HG03280 (cell line): ENCODE measurements at regions not wholly inside any gene's neighbourhood (a gene's known extent, or its start where the extent isn't known, plus 50 kb on each side); places are given as distances from the start of the nearest gene placed in this dataset.

Experiments used
- ATAC-seq: cut with Tn5 transposase; IDR thresholded peaks from one replicate; pipeline ENCODE4 v1.9.1; 2021; ENCODE audit warnings: mild to moderate bottlenecking, moderate library complexity; ENCODE audit not compliant: unreplicated experiment

GRCh38 chr1:81032973-81033425 lies 767.7 kb upstream of the ADGRL2 start:
- ATAC-seq = no peak

GRCh38 chr1:81032374-81032773 lies 768.4 kb upstream of the ADGRL2 start:
- ATAC-seq = no peak

GRCh38 chr1:81030441-81030840 lies 770.3 kb upstream of the ADGRL2 start:
- no peak for ATAC-seq

- no peak for ATAC-seq
These were observed 771.5 kb upstream of the ADGRL2 start for GRCh38 chr1:81029266-81029665.

- no peak for ATAC-seq
These were observed 777.5 kb upstream of the ADGRL2 start for GRCh38 chr1:81023187-81023724.

- no peak for ATAC-seq
These were observed 779.6 kb upstream of the ADGRL2 start for GRCh38 chr1:81021134-81021533.

- no peak for ATAC-seq
These were observed 780.2 kb upstream of the ADGRL2 start for GRCh38 chr1:81020506-81020905.

- no peak for ATAC-seq
These were observed 790.6 kb upstream of the ADGRL2 start for GRCh38 chr1:81010126-81010525.

GRCh38 chr1:81008293-81008692 lies 792.4 kb upstream of the ADGRL2 start:
- ATAC-seq = no peak

- no peak for ATAC-seq
These were observed 793.7 kb upstream of the ADGRL2 start for GRCh38 chr1:81007024-81007423.

- no peak for ATAC-seq
These were observed 794.2 kb upstream of the ADGRL2 start for GRCh38 chr1:81006502-81006901.

GRCh38 chr1:81004011-81004410 lies 796.7 kb upstream of the ADGRL2 start:
- no peak for ATAC-seq

- no peak for ATAC-seq
These were observed 805.8 kb upstream of the ADGRL2 start for GRCh38 chr1:80994934-80995333.

- ATAC-seq = no peak
These were observed 806.7 kb upstream of the ADGRL2 start for GRCh38 chr1:80994038-80994437.

- ATAC-seq = no peak
These were observed 807.4 kb upstream of the ADGRL2 start for GRCh38 chr1:80993154-80993980.

GRCh38 chr1:80989455-80989854 lies 811.3 kb upstream of the ADGRL2 start:
- ATAC-seq = no peak

GRCh38 chr1:80988926-80989325 lies 811.8 kb upstream of the ADGRL2 start:
- ATAC-seq = no peak

- ATAC-seq = no peak
These were observed 812.9 kb upstream of the ADGRL2 start for GRCh38 chr1:80987824-80988223.

GRCh38 chr1:80987106-80987505 lies 813.6 kb upstream of the ADGRL2 start:
- ATAC-seq = no peak

GRCh38 chr1:80982831-80983230 lies 817.9 kb upstream of the ADGRL2 start:
- no peak for ATAC-seq

GRCh38 chr1:80973101-80973500 lies 827.6 kb upstream of the ADGRL2 start:
- ATAC-seq = no peak

- no peak for ATAC-seq
These were observed 834.5 kb upstream of the ADGRL2 start for GRCh38 chr1:80966266-80966665.

- no peak for ATAC-seq
These were observed 838.2 kb upstream of the ADGRL2 start for GRCh38 chr1:80962564-80962963.
